ENCODE measurements at regions not wholly inside any gene's neighbourhood (a gene's known extent, or its start where the extent isn't known, plus 50 kb on each side); places are given as distances from the start of the nearest gene placed in this dataset.
"Not testable (repeated sequence)": the region's sequence is repeated elsewhere in the genome, so short reads cannot be mapped to it uniquely, and the experiment has no call there.

- intact Hi-C loops (cut with micrococcal nuclease) = no loop called here
Measured at GRCh38 chr13:47707414-47707813, 293.7 kb downstream of the SUCLA2 start.

- intact Hi-C loops (cut with micrococcal nuclease) = no loop called here
Measured at GRCh38 chr13:47705185-47705584, 295.9 kb downstream of the SUCLA2 start.

- intact Hi-C loops (cut with micrococcal nuclease) = no loop called here
Measured at GRCh38 chr13:47696674-47697073, 304.4 kb downstream of the SUCLA2 start.

- intact Hi-C loops (cut with micrococcal nuclease) = no loop called here
Measured at GRCh38 chr13:47687577-47687976, 313.5 kb downstream of the SUCLA2 start.

GRCh38 chr13:47685156-47685555, 315.9 kb downstream of the SUCLA2 start:
- intact Hi-C loops (cut with micrococcal nuclease) = not testable (repeated sequence)

- intact Hi-C loops (cut with micrococcal nuclease) = no loop called here
Measured at GRCh38 chr13:47680748-47681147, 320.3 kb downstream of the SUCLA2 start.

- intact Hi-C loops (cut with micrococcal nuclease) = no loop called here
Measured at GRCh38 chr13:47679401-47679800, 321.7 kb downstream of the SUCLA2 start.

- intact Hi-C loops (cut with micrococcal nuclease) = no loop called here
Measured at GRCh38 chr13:47678201-47678968, 322.7 kb downstream of the SUCLA2 start.

- intact Hi-C loops (cut with micrococcal nuclease) = no loop called here
Measured at GRCh38 chr13:47675871-47676270, 325.2 kb downstream of the SUCLA2 start.

GRCh38 chr13:47673009-47673850, 327.8 kb downstream of the SUCLA2 start:
- intact Hi-C loops (cut with micrococcal nuclease) = no loop called here

- intact Hi-C loops (cut with micrococcal nuclease) = no loop called here
Measured at GRCh38 chr13:47672245-47673008, 328.6 kb downstream of the SUCLA2 start.

GRCh38 chr13:47671776-47672175, 329.3 kb downstream of the SUCLA2 start:
- intact Hi-C loops (cut with micrococcal nuclease) = no loop called here

GRCh38 chr13:47665043-47665442, 336.0 kb downstream of the SUCLA2 start:
- intact Hi-C loops (cut with micrococcal nuclease) = no loop called here

- intact Hi-C loops (cut with micrococcal nuclease) = no loop called here
Measured at GRCh38 chr13:47661076-47661475, 340.0 kb downstream of the SUCLA2 start.

- intact Hi-C loops (cut with micrococcal nuclease) = no loop called here
Measured at GRCh38 chr13:47656651-47657050, 344.4 kb downstream of the SUCLA2 start.

GRCh38 chr13:47650209-47650608, 350.9 kb downstream of the SUCLA2 start:
- intact Hi-C loops (cut with micrococcal nuclease) = no loop called here

GRCh38 chr13:47647001-47647400, 354.1 kb downstream of the SUCLA2 start:
- intact Hi-C loops (cut with micrococcal nuclease) = no loop called here

- intact Hi-C loops (cut with micrococcal nuclease) = no loop called here
Measured at GRCh38 chr13:47646298-47646697, 354.8 kb downstream of the SUCLA2 start.

- intact Hi-C loops (cut with micrococcal nuclease) = no loop called here
Measured at GRCh38 chr13:47639738-47640447, 361.2 kb downstream of the SUCLA2 start.

GRCh38 chr13:47638627-47639026, 362.4 kb downstream of the SUCLA2 start:
- intact Hi-C loops (cut with micrococcal nuclease) = no loop called here

- intact Hi-C loops (cut with micrococcal nuclease) = no loop called here
Measured at GRCh38 chr13:47632311-47632710, 368.8 kb downstream of the SUCLA2 start.
